H9 (cell line): ENCODE measurements at regions not wholly inside any gene's neighbourhood (a gene's known extent, or its start where the extent isn't known, plus 50 kb on each side); places are given as distances from the start of the nearest gene placed in this dataset.
A peak's percentile ranks its signal among the peaks of the same experiment; 100 is the strongest.

Source experiments
- DNase-seq: peaks from one replicate; pipeline ENCODE4 v3.0.0-alpha.2; 2017
- H2AFZ ChIP-seq: one replicate; pipeline ENCODE4 v1.6.1; 2013; ENCODE audit warnings: mild to moderate bottlenecking, low read length, control low read depth, moderate library complexity
- H2AK5ac ChIP-seq: 2 replicates; pipeline ENCODE4 v1.6.1; 2013; ENCODE audit warnings: low read length, control low read depth, mixed read lengths; ENCODE audit not compliant: insufficient read length
- H2BK120ac ChIP-seq: one replicate; pipeline ENCODE4 v1.6.1; 2013; ENCODE audit warnings: low read depth, mild to moderate bottlenecking, low read length, control low read depth, inconsistent platforms; ENCODE audit not compliant: poor library complexity, severe bottlenecking
- H2BK12ac ChIP-seq: 2 replicates; pipeline ENCODE4 v1.6.1; 2013; ENCODE audit warnings: low read length, control low read depth, mixed read lengths, low read depth; ENCODE audit not compliant: insufficient read length
- H2BK15ac ChIP-seq: 2 replicates; pipeline ENCODE4 v1.6.1; 2013; ENCODE audit warnings: low read depth, low read length, control low read depth
- H2BK20ac ChIP-seq: one replicate; pipeline ENCODE4 v1.6.1; 2013; ENCODE audit warnings: low read depth, mild to moderate bottlenecking, low read length, control low read depth, inconsistent platforms; ENCODE audit not compliant: poor library complexity, severe bottlenecking
- H2BK5ac ChIP-seq: 2 replicates; pipeline ENCODE4 v1.6.1; 2013; ENCODE audit warnings: low read length, control low read depth, mixed read lengths; ENCODE audit not compliant: insufficient read length
- H3K14ac ChIP-seq: 2 replicates; pipeline ENCODE4 v1.6.1; 2013; ENCODE audit warnings: low read length, control low read depth; ENCODE audit not compliant: insufficient read depth
- H3K18ac ChIP-seq: 2 replicates; pipeline ENCODE4 v1.6.1; 2013; ENCODE audit warnings: low read depth, mild to moderate bottlenecking, mixed read lengths, low read length, control low read depth; ENCODE audit not compliant: insufficient read length
- H3K23ac ChIP-seq: 2 replicates; pipeline ENCODE4 v1.6.1; 2013; ENCODE audit warnings: low read length, control low read depth, mixed read lengths, low read depth; ENCODE audit not compliant: insufficient read length
- H3K23me2 ChIP-seq: 2 replicates; pipeline ENCODE4 v1.6.1; 2013; ENCODE audit warnings: low read depth, mild to moderate bottlenecking, mixed read lengths, low read length, control low read depth; ENCODE audit not compliant: insufficient read length, poor library complexity, severe bottlenecking
- H3K27ac ChIP-seq: 2 replicates; pipeline ENCODE4 v1.5.1; 2013; ENCODE audit warnings: low read length, control low read depth, mixed read lengths, low read depth; ENCODE audit not compliant: insufficient read length
- H3K27me3 ChIP-seq: 2 replicates; pipeline ENCODE4 v1.6.1; 2013; ENCODE audit warnings: low read length, control low read depth, inconsistent platforms; ENCODE audit not compliant: insufficient read depth
- H3K4ac ChIP-seq: 2 replicates; pipeline ENCODE4 v1.6.1; 2013; ENCODE audit warnings: low read depth, mild to moderate bottlenecking, control low read depth, inconsistent platforms, low read length, moderate library complexity
- H3K4me1 ChIP-seq: 2 replicates; pipeline ENCODE4 v1.6.1; 2013; ENCODE audit warnings: low read length, control low read depth, inconsistent platforms; ENCODE audit not compliant: insufficient read depth
- H3K4me2 ChIP-seq: 2 replicates; pipeline ENCODE4 v1.6.1; 2013; ENCODE audit warnings: low read length, control low read depth, mixed read lengths; ENCODE audit not compliant: insufficient read length, insufficient read depth
- H3K56ac ChIP-seq: 2 replicates; pipeline ENCODE4 v1.6.1; 2013; ENCODE audit warnings: low read depth, mild to moderate bottlenecking, mixed read lengths, low read length, control low read depth; ENCODE audit not compliant: insufficient read length
- H3K79me1 ChIP-seq: 2 replicates; pipeline ENCODE4 v1.6.1; 2013; ENCODE audit warnings: low read depth, mild to moderate bottlenecking, moderate library complexity, low read length, control low read depth, inconsistent platforms; ENCODE audit not compliant: insufficient read depth, poor library complexity, severe bottlenecking
- H3K79me2 ChIP-seq: 2 replicates; pipeline ENCODE4 v1.6.1; 2013; ENCODE audit warnings: low read length, control low read depth, inconsistent platforms; ENCODE audit not compliant: insufficient read depth
- H3K9ac ChIP-seq: 2 replicates; pipeline ENCODE4 v1.6.1; 2013; ENCODE audit warnings: low read length, control low read depth, mixed read lengths; ENCODE audit not compliant: insufficient read length; ENCODE audit errors: extremely low read depth
- H3K9me3 ChIP-seq: one replicate; pipeline ENCODE4 v1.6.1; 2013; ENCODE audit warnings: low read depth, low read length, inconsistent platforms; ENCODE audit not compliant: control insufficient read depth
- H3T11ph ChIP-seq: one replicate; pipeline ENCODE4 v1.6.1; 2013; ENCODE audit warnings: mild to moderate bottlenecking, low read length, control low read depth, inconsistent platforms
- H4K20me1 ChIP-seq: one replicate; pipeline ENCODE4 v1.6.1; 2013; ENCODE audit not compliant: control insufficient read depth, insufficient read length, insufficient read depth
- H4K5ac ChIP-seq: 2 replicates; pipeline ENCODE4 v1.6.1; 2013; ENCODE audit warnings: low read depth, mild to moderate bottlenecking, mixed read lengths, low read length, control low read depth; ENCODE audit not compliant: insufficient read length
- H4K8ac ChIP-seq: replicated peaks from 2 replicates; pipeline ENCODE4 v1.6.1; 2013; ENCODE audit warnings: low read length, control low read depth, mixed read lengths, low read depth; ENCODE audit not compliant: insufficient read length
- H4K91ac ChIP-seq: 2 replicates; pipeline ENCODE4 v1.6.1; 2013; ENCODE audit warnings: low read depth, mild to moderate bottlenecking, moderate library complexity, mixed read lengths, low read length, control low read depth; ENCODE audit not compliant: insufficient read length
- H3K27ac Mint-ChIP-seq, 3 experiments: 2 replicates in 2 of 3; 3 replicates in 1 of 3; pipeline ENCODE4 v1.8.0; 2020 to 2021; ENCODE audit warnings: mixed read lengths in 3 of 3, mild to moderate bottlenecking in 1 of 3, moderate library complexity in 1 of 3
- H3K27me3 Mint-ChIP-seq: 2 replicates; pipeline ENCODE4 v1.8.0; 2021; ENCODE audit warnings: low read depth, mild to moderate bottlenecking, moderate library complexity, mixed read lengths
- H3K36me3 Mint-ChIP-seq, 3 experiments: 2 replicates in 2 of 3; 3 replicates in 1 of 3; pipeline ENCODE4 v1.8.0; 2020 to 2021; ENCODE audit warnings: low read depth in 3 of 3, mixed read lengths in 3 of 3; ENCODE audit not compliant: insufficient read depth in 1 of 3
- H3K4me1 Mint-ChIP-seq, 2 experiments: 2 replicates each; pipeline ENCODE4 v1.8.0; 2020; ENCODE audit warnings: mixed read lengths in 2 of 2
- H3K4me3 Mint-ChIP-seq, 2 experiments: 2 replicates in 1 of 2; 3 replicates in 1 of 2; pipeline ENCODE4 v1.8.0; 2020 to 2021; ENCODE audit warnings: mild to moderate bottlenecking in 2 of 2, mixed read lengths in 2 of 2, moderate library complexity in 1 of 2
- H3K9me3 Mint-ChIP-seq, 2 experiments: 2 replicates in 1 of 2; 3 replicates in 1 of 2; pipeline ENCODE4 v1.8.0; 2020; ENCODE audit warnings: mild to moderate bottlenecking in 2 of 2, mixed read lengths in 2 of 2, moderate library complexity in 1 of 2
- CTCF ChIP-seq: fragments of 200-600 bp; sonication (generic); conservative IDR thresholded peaks from 3 replicates; pipeline ENCODE4 v1.8.0; 2021; ENCODE audit warnings: antibody characterized with exemption, mild to moderate bottlenecking
- WGBS: extraction: QIAGEN DNeasy Blood & Tissue Kit; methylation state at CpG from one replicate; pipeline ENCODE4 v1.1.7; 2013; ENCODE audit warnings: missing lambda C conversion rate, low lambda C conversion rate, mixed read lengths; ENCODE audit not compliant: insufficient read length; ENCODE audit errors: extremely low coverage; 5-methylcytosine and 5-hydroxymethylcytosine counted together

- Histone ChIP-seq H4K5ac (no peak overlapping the region), H3K79me2 (no peaks in the 10 kb centered on the region), H3K56ac (no peak overlapping the region), H3K9ac (no peak overlapping the region), H3K14ac (no peak overlapping the region), H2BK20ac (no peak overlapping the region), H4K91ac (no peak overlapping the region), H2BK12ac (no peak overlapping the region), H2BK15ac (no peak overlapping the region), H3K4me2 (no peak overlapping the region), H2BK120ac (no peak overlapping the region), H3K23ac (no peak overlapping the region), H3K27me3 (no peaks in the 10 kb centered on the region), H4K20me1 (no peaks in the 10 kb centered on the region), H3K79me1 (no peaks in the 10 kb centered on the region), H3K9me3 (no peaks in the 10 kb centered on the region), H3K23me2 (no peaks in the 10 kb centered on the region), H3K27ac (no peak overlapping the region), H4K8ac (no peak overlapping the region), H3T11ph (no peak overlapping the region), H2AK5ac (no peak overlapping the region), H3K18ac (no peak overlapping the region), H2BK5ac (no peak overlapping the region), H2AFZ (no peak overlapping the region), H3K4ac (no peak overlapping the region), H3K4me1 (no peaks in the 10 kb centered on the region)
- Mint-ChIP-seq H3K4me1 (no peaks in the 10 kb centered on the region), H3K9me3 (peaks cover 0 to 2% of the 10 kb centered on the region in 2 experiments; a peak in 1 of 5 replicates), H3K27ac (peak overlapping the region in 1 of 3 experiments; percentile 42; a peak in 1 of 7 replicates), H3K4me3 (no peak overlapping the region), H3K27me3 (no peaks in the 10 kb centered on the region; the same call in 1 of the 2 replicates), H3K36me3 (peaks cover 0 to 3% (median 0%) of the 10 kb centered on the region in 3 experiments; a peak in 2 of 7 replicates)
- no peak for DNase-seq
- no peak for TF ChIP-seq CTCF
- WGBS, result no CpG with 5 or more reads among the region's 2 CpGs
Observed at GRCh38 chr4:24093446-24093845, 203.6 kb upstream of the PPARGC1A start.
